ENCODE measurements at regions not wholly inside any gene's neighbourhood (a gene's known extent, or its start where the extent isn't known, plus 50 kb on each side); places are given as distances from the start of the nearest gene placed in this dataset.
A peak's percentile ranks its signal among the peaks of the same experiment; 100 is the strongest.

DNA sequence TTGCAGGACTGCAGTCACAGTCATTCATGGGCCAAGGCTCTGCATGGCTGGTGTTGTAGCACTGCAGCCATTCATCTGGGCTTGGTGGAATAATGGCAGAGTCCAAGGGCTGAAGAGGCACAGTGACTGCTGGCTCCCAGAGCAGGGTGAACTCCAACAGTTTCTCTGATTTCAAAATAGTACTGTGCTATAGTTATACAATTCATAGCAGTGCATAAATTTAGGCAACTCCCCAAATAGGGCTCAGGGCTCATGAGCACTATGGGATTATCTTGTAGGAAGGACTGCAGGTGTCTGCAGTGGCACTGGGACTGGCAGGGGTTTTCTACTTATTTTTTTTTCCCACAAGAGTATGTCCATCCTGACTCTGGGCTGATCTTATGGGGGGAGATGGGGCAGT lies 642.5 kb upstream of the SGCD start:
- no peak for DNase-seq (ENCODE audit: extremely low read depth, low read depth)
- TF ChIP-seq, protein P1, sequence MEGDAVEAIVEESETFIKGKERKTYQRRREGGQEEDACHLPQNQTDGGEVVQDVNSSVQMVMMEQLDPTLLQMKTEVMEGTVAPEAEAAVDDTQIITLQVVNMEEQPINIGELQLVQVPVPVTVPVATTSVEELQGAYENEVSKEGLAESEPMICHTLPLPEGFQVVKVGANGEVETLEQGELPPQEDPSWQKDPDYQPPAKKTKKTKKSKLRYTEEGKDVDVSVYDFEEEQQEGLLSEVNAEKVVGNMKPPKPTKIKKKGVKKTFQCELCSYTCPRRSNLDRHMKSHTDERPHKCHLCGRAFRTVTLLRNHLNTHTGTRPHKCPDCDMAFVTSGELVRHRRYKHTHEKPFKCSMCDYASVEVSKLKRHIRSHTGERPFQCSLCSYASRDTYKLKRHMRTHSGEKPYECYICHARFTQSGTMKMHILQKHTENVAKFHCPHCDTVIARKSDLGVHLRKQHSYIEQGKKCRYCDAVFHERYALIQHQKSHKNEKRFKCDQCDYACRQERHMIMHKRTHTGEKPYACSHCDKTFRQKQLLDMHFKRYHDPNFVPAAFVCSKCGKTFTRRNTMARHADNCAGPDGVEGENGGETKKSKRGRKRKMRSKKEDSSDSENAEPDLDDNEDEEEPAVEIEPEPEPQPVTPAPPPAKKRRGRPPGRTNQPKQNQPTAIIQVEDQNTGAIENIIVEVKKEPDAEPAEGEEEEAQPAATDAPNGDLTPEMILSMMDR (IDR thresholded peaks at IDR 0.05; ENCODE audit: low read depth, low read length), result no peak

GRCh38 chr5:155686131-155686530 lies 640.8 kb upstream of the SGCD start:
- DNase-seq (ENCODE audit: extremely low read depth, low read depth), result no peak
- TF ChIP-seq, protein P1 (IDR thresholded peaks at IDR 0.05; ENCODE audit: low read depth, low read length), result no peak

DNA sequence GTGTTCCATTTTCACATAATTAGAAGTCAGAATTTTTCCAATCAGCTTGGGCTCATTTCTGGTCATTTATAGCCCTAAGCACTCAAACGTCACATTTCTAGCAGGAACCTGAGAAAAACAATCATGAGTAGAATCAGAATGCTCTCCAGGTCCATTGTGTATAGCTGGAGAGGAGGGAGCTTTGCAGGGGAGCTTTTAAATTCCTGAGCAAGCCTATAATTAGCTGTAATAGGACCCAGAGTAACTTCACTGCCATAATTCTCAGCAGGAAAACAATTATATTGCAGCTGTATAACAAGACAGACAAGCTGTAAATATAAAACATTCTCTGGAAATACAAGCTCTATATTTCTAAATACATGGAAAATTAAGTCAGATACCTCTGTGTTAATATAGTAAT lies 637.6 kb upstream of the SGCD start:
- TF ChIP-seq, protein P1 (IDR thresholded peaks at IDR 0.05; ENCODE audit: low read depth, low read length), result no peak
- no peak for DNase-seq (ENCODE audit: extremely low read depth, low read depth)

GRCh38 chr5:155696362-155696761 lies 630.6 kb upstream of the SGCD start:
- no peak for DNase-seq (ENCODE audit: extremely low read depth, low read depth)
- TF ChIP-seq, protein P1 (IDR thresholded peaks at IDR 0.05; ENCODE audit: low read depth, low read length), result no peak

DNA sequence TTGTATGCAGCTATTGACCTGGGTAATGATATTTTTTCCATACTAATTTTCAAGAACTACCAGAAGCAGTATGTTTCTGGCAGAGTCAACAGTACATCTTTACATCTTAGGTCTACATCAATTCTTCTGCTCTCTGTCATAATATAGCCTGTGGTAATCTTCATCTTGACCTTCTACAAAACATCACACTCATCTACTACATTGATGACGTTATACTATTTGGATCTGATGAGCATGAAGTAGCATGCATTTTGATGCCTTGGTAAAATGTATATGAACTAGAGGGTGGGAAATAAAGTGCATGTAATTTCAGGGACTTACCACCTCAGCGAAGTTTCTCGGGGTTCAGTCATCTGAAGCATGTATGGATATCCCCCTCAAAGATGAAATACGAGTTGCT lies 629.7 kb upstream of the SGCD start:
- no peak for DNase-seq (ENCODE audit: extremely low read depth, low read depth)
- TF ChIP-seq, protein P1 (IDR thresholded peaks at IDR 0.05; ENCODE audit: low read depth, low read length), result no peak

GRCh38 chr5:155699385-155699784 lies 627.6 kb upstream of the SGCD start:
- no peak for DNase-seq (ENCODE audit: extremely low read depth, low read depth)
- TF ChIP-seq, protein P1 (IDR thresholded peaks at IDR 0.05; ENCODE audit: low read depth, low read length), result no peak

- no peak for DNase-seq (ENCODE audit: extremely low read depth, low read depth)
- TF ChIP-seq, protein P1 (IDR thresholded peaks at IDR 0.05; ENCODE audit: low read depth, low read length), result peak; percentile 38
These were observed 626.6 kb upstream of the SGCD start for GRCh38 chr5:155700333-155700732.

Data from AG09319 (cell line).